ACHN (cell line): ENCODE measurements at regions not wholly inside any gene's neighbourhood (a gene's known extent, or its start where the extent isn't known, plus 50 kb on each side); places are given as distances from the start of the nearest gene placed in this dataset.
A peak's percentile ranks its signal among the peaks of the same experiment; 100 is the strongest.

Experiments used
- DNase-seq: peaks from one replicate; pipeline ENCODE4 v3.0.0-alpha.2; 2015
- in situ Hi-C: cut with HindIII; loops from 2 replicates; pipeline ENCODE4 v1.10.0; 2017; ENCODE audit warnings: low sequenced_read_pairs, low pct_ligation_motif_present, low pct_unique_long_range_greater_than_20kb

GRCh38 chr7:88458946-88459345 lies 152.3 kb upstream of the STEAP4 start:
- DNase-seq, result no peak

GRCh38 chr7:88458279-88458678 lies 151.6 kb upstream of the STEAP4 start:
- in situ Hi-C loops, result no loop called here
- DNase-seq, result no peak

More at GRCh38 chr7:88458946-88459345, 152.3 kb upstream of the STEAP4 start:
- in situ Hi-C loops, result no loop called here

GRCh38 chr7:88457320-88457719 lies 150.6 kb upstream of the STEAP4 start:
- in situ Hi-C loops, result no loop called here
- no peak for DNase-seq

- in situ Hi-C loops, result no loop called here
- DNase-seq, result no peak
These were observed 149.8 kb upstream of the STEAP4 start for GRCh38 chr7:88456490-88456889.

DNA sequence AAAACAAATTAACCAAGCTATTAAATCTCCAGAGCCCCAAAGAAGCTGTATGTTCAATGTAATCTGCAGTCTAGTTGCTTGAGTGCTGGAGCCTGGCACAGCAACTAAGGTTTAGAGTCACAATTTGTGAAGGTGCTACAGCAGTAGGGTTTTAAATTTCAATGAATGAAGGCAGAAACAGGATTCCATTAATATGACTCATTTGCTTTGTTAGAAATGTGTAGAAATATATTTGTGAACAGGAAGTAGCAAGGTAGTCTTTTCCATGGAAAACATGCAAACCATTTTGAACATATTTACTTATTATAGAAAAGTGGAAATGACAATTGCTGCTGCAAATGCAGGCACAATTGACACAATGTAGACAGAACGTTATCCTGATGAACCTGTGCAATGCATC lies 149.0 kb upstream of the STEAP4 start:
- DNase-seq, result no peak
- in situ Hi-C loops, result no loop called here

- no peak for DNase-seq
- in situ Hi-C loops, result no loop called here
These were observed 146.0 kb upstream of the STEAP4 start for GRCh38 chr7:88452646-88453045.

DNA sequence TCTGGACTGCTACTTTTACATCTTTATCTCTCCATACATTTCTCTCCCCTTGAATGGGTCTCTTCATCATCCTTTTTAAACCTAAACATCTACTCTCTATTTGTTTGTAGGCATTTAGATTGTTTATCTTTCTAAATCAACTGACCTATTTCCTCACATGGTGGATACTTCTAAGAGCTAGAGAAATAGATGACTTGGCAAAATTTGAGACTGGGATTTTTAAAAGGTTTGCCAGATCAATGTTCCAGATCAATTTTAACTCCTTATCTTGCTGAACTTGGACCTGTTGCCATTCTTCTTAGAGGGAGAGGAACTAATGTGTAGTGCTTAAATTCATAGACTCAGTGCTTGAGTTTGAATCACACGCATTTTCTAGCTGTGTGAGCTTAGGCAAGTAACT lies 144.2 kb upstream of the STEAP4 start:
- in situ Hi-C loops, result no loop called here

DNA sequence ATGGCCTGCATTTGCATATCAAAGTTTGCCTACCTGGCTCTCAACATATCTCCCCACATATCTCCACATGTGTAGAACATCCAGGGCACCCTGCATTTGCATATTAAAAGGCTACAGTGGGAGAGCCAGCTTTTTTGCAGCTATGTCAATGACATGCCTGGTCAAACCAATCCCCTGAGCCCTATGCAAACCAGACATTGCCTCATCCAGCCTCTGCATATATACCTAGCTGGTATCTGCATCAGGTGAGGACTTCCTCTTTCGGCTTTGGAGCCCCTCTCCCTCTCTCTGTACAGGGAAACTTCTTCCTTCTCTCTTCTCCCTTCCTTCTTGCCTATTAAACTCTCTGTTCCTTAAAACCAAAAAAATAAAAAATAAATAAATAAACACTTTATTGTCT lies 142.7 kb upstream of the STEAP4 start:
- no peak for DNase-seq
- in situ Hi-C loops, result no loop called here

More for the DNA sequence above, 144.2 kb upstream of the STEAP4 start:
- no peak for DNase-seq

DNA sequence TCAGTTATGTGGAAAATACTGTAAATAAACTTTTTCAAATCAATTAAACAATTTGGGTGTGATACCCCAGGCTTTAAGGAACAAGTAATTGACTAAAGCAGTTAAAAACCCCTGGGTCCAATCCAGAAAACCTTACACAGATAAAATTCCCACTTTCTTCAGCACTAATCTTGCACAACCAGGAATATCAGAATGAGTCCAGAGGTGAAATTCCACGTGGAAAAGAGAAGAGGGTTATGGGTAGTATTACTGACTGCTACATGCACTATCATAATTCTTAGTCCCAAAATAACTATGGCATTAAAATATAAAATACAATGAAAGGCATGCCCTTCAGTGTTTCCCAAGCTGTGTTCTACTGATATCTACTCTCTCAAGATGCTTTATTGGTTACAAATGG lies 135.7 kb upstream of the STEAP4 start:
- in situ Hi-C loops, result no loop called here

GRCh38 chr7:88437132-88437531 lies 130.4 kb upstream of the STEAP4 start:
- no peak for DNase-seq
- in situ Hi-C loops, result no loop called here

More for the DNA sequence above, 135.7 kb upstream of the STEAP4 start:
- no peak for DNase-seq

GRCh38 chr7:88432301-88432700 lies 125.6 kb upstream of the STEAP4 start:
- DNase-seq, result no peak

GRCh38 chr7:88431882-88432281 lies 125.2 kb upstream of the STEAP4 start:
- in situ Hi-C loops, result no loop called here
- DNase-seq, result no peak

More at GRCh38 chr7:88432301-88432700, 125.6 kb upstream of the STEAP4 start:
- in situ Hi-C loops, result no loop called here

DNA sequence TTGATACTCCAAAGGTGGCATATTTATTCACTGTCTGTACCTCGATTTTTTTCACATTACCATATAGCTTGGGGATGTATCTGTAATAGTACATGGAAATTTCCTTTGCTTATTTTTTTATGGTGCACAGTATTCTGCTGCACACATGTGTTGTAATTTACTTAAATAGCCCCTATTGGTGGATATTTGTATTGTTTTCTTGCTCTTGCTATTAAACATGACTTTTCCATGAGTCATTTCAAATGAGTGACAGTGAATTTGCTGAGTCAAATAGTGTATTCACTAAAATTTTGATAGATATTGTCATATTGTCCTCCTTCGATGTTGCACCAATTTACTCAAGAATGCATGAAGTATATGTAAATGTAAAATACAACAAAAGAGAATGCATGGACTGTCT lies 122.7 kb upstream of the STEAP4 start:
- DNase-seq, result peak; percentile 21
- in situ Hi-C loops, result no loop called here

DNA sequence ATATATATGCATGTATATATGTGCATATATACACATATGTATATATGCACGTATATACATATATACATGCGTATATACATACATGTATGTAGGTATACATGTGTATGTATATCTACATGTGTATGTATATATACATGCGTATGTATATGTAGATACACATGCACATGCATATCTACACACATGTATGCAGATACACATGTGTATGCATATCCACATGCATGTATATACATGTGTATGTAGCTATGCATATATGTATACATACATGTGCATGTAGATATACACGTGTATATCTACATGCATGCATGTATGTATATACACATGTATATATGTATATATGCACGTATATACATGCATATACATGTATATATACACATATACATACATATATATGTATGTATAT lies 95.8 kb upstream of the STEAP4 start:
- in situ Hi-C loops, result no loop called here

GRCh38 chr7:88401009-88401623 lies 94.4 kb upstream of the STEAP4 start:
- DNase-seq, result peak; percentile 41
- in situ Hi-C loops, result no loop called here

More for the DNA sequence above, 95.8 kb upstream of the STEAP4 start:
- no peak for DNase-seq

GRCh38 chr7:88399696-88400240 lies 93.1 kb upstream of the STEAP4 start:
- no peak for DNase-seq
- in situ Hi-C loops, result no loop called here

GRCh38 chr7:88399036-88399435 lies 92.3 kb upstream of the STEAP4 start:
- DNase-seq, result no peak
- in situ Hi-C loops, result no loop called here

GRCh38 chr7:88398459-88398858 lies 91.8 kb upstream of the STEAP4 start:
- no peak for DNase-seq
- in situ Hi-C loops, result no loop called here

- DNase-seq, result no peak
- in situ Hi-C loops, result no loop called here
These were observed 90.2 kb upstream of the STEAP4 start for GRCh38 chr7:88396948-88397322.

DNA sequence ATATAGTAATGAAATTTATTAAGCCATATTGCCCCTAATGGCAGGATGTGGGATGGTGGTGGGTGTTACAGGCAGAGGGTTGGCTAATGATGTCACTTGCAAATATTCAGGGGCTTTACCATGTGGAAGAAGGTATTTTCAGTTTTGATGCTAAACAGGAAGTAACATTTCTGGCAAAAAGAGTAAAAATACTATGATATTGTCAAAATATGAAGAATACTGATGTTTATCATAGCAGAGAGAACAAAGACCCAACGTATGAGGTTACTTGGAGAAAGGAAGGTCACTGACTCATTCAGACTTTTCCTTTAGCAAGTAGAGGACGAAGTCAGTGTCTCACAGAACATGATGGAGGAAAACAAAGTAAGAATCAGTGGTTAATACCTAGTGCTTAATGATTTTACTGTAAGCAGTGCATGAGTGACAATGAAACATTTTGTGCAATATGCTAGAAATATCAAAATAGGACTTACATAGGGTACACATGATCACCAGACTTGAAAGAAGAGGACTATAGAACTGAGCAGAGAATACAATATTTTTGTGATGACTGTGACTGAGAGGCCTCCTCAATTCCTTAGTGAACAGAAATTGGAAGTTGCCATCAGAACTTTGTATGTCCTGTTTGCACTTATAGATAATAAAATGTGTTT lies 89.7 kb upstream of the STEAP4 start:
- no peak for DNase-seq
- in situ Hi-C loops, result no loop called here
